Body of pancreas (tissue), 4 donors: ENCODE measurements at regions not wholly inside any gene's neighbourhood (a gene's known extent, or its start where the extent isn't known, plus 50 kb on each side); places are given as distances from the start of the nearest gene placed in this dataset.
"Not testable (repeated sequence)": the region's sequence is repeated elsewhere in the genome, so short reads cannot be mapped to it uniquely, and the experiment has no call there.

Experiments used
- ATAC-seq: fragments of 150-250 bp; one replicate; pipeline ENCODE4 v1.9.1; 2016
- DNase-seq, 4 donors: peaks; one replicate each; pipeline ENCODE4 v3.0.0-alpha.2; 2019
- H3K27ac ChIP-seq, 4 donors: fragments of 200-600 bp; sonication (generic); 1 replicate in 3 of 4; 2 replicates in 1 of 4; pipeline versions ENCODE4 v1.5.1 to v1.6.1; 2016 to 2019; ENCODE audit warnings: mild to moderate bottlenecking in 1 of 4, mixed read lengths in 1 of 4, moderate library complexity in 1 of 4
- H3K27me3 ChIP-seq, 2 donors: fragments of 200-600 bp; sonication (generic); one replicate each; pipeline ENCODE4 v1.6.0; 2016; ENCODE audit warnings: mild to moderate bottlenecking in 1 of 2
- H3K36me3 ChIP-seq, 2 donors: fragments of 200-600 bp; sonication (generic); replicated peaks in 1 of 2; 2 replicates each; pipeline ENCODE4 v1.5.1; 2016; ENCODE audit warnings: low read depth in 2 of 2; ENCODE audit not compliant: insufficient read depth in 1 of 2
- H3K4me1 ChIP-seq: fragments of 200-600 bp; sonication (generic); one replicate; pipeline ENCODE4 v1.6.0; 2016
- H3K4me3 ChIP-seq, 2 donors: fragments of 200-600 bp; sonication (generic); 1 replicate in 1 of 2; 2 replicates in 1 of 2; pipeline ENCODE4 v1.5.1; 2016 to 2019
- H3K9me3 ChIP-seq, 3 donors: fragments of 200-600 bp; sonication (generic); 1 replicate in 2 of 3; 2 replicates in 1 of 3; pipeline ENCODE4 v1.5.1; 2016
- WGBS, 2 donors: methylation state at CpG; one replicate each; pipeline ENCODE4 v1.1.5; 2017; 5-methylcytosine and 5-hydroxymethylcytosine counted together
- intact Hi-C: fragments of 100-400 bp; cut with DNase I; formaldehyde crosslinking; loops from one replicate; pipeline ENCODE4 v1.15.1; 2023

DNA sequence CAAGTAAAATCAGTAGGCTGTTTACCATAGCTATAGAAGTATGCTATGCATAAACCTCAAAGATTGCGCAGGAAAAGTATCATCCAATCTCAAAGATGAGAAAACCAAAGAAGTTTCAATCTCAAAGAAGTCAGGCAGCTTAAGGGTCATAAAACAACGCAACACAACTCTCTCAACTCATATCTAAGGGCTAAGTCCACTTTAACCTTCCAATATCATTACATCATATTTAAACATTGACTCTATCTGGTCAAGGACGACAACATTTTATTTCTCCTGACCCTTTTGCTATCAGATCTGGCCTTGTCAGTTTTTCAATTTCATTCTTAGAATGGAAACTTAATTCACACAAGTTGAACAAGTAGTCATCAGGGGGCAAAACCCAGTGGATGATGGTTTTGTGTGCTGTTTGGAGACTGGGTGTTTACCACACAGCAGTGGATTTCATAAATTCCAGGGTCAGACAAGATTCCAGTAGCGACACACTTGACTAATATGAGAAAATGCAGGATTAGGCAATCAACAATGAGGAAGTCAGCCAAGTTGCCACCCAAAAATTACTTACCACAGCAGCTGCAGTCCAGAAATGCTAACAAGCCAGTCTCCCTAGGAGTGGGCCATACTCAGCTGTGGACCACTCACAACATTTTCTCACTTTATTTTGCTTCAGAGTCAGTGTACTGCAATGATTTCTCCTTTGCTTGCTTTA, 108.7 kb upstream of the NBPF26 start:
- intact Hi-C loops, H3K4me1 ChIP-seq, DNase-seq, H3K27me3 ChIP-seq, H3K27ac ChIP-seq, H3K4me3 ChIP-seq, H3K36me3 ChIP-seq, H3K9me3 ChIP-seq: not testable (repeated sequence)
- no CpG with 5 or more reads among the region's 4 CpGs for WGBS, 2 donors
- ATAC-seq = peak; percentile 86

DNA sequence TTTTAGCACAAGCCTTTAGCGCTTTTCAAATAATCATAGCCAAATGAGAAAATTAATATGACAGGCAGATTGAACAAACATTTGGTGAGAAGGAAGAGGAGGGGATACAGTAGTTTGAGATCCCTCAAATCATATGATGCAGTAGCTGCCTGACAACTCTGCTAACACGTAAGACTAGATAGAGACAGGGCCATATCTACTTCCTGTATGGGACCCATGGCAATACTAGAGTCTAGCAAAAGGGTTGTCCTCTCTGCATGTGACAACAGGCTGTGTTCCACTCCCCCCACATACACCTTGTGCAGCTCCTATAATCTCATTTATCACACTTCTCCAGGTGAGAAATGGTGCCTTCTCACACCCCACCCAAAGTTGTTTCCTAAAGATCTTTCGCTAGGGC, 106.3 kb upstream of the NBPF26 start:
- DNase-seq, intact Hi-C loops, H3K27ac ChIP-seq, H3K27me3 ChIP-seq, H3K4me1 ChIP-seq, ATAC-seq, H3K4me3 ChIP-seq, H3K9me3 ChIP-seq, H3K36me3 ChIP-seq: not testable (repeated sequence)
- no CpG with 5 or more reads among the region's 3 CpGs for WGBS, 2 donors

DNA sequence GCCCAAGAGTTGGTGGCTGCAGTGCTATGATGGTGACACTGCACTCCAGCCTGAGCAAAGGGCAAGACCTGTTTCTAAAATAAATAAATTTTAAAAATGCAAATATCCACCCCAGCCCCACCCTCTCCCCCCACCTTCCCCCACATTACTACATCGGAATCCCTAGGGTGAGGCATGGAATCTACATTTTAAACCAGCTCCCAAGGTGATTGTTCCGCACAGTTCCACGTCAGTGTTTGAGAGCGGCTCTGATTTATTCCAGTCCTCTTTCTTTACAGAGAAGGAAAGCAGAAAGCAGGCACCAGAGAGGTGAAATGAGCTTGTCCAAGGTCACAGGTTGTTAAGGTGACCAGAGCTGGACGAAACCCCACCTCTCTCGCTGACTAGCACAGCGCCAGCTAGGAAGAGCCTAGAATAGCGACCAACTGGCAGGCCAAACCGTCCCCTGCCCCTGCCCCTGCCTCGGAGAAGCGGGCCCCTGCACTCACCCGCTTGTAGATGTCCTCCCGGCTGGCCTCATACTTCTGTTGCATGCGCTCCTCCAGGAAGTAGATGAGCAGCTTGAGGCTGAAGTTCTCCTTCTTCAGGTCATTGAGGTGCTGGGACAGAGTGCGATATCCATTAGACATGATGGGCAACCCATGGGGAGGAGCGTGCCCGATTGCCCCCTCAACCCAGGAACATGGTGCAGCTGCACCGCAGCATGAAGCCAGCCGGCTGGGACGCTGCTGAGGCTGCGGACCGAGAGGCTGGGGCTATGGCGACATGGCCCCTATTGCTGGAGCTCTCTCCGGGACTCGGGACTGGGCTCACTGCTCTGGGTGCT, 103.7 kb upstream of the NBPF26 start:
- intact Hi-C loops, H3K27me3 ChIP-seq, H3K36me3 ChIP-seq, H3K4me1 ChIP-seq, H3K27ac ChIP-seq, DNase-seq, H3K9me3 ChIP-seq, H3K4me3 ChIP-seq: not testable (repeated sequence)
- ATAC-seq = peak; percentile 28
- WGBS, 2 donors = no CpG with 5 or more reads among the region's 25 CpGs

- H3K27me3 ChIP-seq, intact Hi-C loops, DNase-seq, ATAC-seq, H3K4me1 ChIP-seq, H3K4me3 ChIP-seq, H3K36me3 ChIP-seq, H3K27ac ChIP-seq, H3K9me3 ChIP-seq: not testable (repeated sequence)
- no CpG with 5 or more reads among the region's 5 CpGs for WGBS, 2 donors
These were observed 103.1 kb upstream of the NBPF26 start for GRCh38 chr1:120620693-120620969.

GRCh38 chr1:120621278-120621677, 102.5 kb upstream of the NBPF26 start:
- H3K9me3 ChIP-seq, H3K27me3 ChIP-seq, H3K4me1 ChIP-seq, H3K27ac ChIP-seq, DNase-seq, ATAC-seq, intact Hi-C loops, H3K36me3 ChIP-seq, H3K4me3 ChIP-seq: not testable (repeated sequence)
- WGBS, 2 donors = no CpG with 5 or more reads among the region's 5 CpGs

- DNase-seq, H3K27ac ChIP-seq, H3K36me3 ChIP-seq, ATAC-seq, intact Hi-C loops, H3K4me1 ChIP-seq, H3K4me3 ChIP-seq, H3K9me3 ChIP-seq, H3K27me3 ChIP-seq: not testable (repeated sequence)
- no CpG with 5 or more reads among the region's 4 CpGs for WGBS, 2 donors
These were observed 100.2 kb upstream of the NBPF26 start for GRCh38 chr1:120623539-120623938.

GRCh38 chr1:120624565-120625064, 99.1 kb upstream of the NBPF26 start:
- ATAC-seq, H3K9me3 ChIP-seq, H3K4me1 ChIP-seq, H3K4me3 ChIP-seq, H3K36me3 ChIP-seq, H3K27me3 ChIP-seq, H3K27ac ChIP-seq, intact Hi-C loops, DNase-seq: not testable (repeated sequence)
- 65% methylated on average over 2 of the region's 5 CpGs; no CpG with 5 or more reads in 1 of the 2 donors for WGBS, 2 donors

GRCh38 chr1:120629832-120630455, 93.8 kb upstream of the NBPF26 start:
- H3K27ac ChIP-seq, H3K9me3 ChIP-seq, ATAC-seq, H3K36me3 ChIP-seq, H3K27me3 ChIP-seq, intact Hi-C loops, DNase-seq, H3K4me3 ChIP-seq, H3K4me1 ChIP-seq: not testable (repeated sequence)
- WGBS, 2 donors = no CpG with 5 or more reads among the region's 1 CpG

DNA sequence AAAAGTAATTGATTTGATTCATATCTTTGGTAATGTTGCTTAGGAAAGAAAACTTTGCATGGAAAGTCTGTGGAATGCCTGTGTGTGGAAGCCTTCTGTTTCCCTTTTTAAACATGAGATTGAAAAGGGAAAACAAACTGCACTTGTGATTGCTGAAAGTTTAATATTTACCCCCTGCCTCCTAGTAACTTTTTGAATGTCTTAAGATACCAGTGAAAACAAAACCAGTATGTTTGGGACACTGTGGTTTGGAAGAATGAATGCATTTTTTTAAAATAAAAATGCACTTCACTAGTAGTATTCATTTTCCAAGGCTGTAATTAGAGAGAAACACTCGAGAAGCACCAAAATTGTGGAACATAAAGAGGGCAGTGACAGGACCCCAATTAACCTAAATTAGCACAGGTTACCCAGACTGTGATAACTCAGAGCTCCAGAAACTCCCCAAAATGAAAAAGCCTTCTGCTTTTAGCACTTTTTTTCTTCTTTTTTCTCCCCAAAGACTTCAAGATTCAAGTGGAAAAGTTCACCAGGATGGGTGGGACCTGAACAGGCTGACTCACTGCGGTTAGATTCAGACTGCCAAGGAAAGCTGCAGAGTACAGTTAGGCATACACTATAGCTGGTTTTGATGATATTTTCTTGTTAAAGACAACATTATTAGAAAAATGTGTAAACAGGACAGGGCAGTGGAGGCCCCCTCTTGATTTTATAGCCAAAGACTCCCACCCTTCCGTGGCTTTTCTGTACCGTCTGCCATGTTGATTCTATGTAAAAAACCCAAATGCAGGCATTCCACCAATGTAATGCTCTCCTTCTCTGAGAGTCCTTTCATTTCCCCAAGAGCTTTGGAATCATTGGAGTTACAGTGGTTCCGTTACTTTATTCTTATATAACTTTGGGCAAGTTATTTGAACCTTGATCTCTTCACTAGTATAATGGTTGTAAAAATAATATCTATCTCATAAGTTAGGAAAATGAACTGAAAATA, 88.6 kb upstream of the NBPF26 start:
- H3K27me3 ChIP-seq, H3K4me1 ChIP-seq, H3K36me3 ChIP-seq, H3K9me3 ChIP-seq, intact Hi-C loops, H3K4me3 ChIP-seq, DNase-seq, ATAC-seq, H3K27ac ChIP-seq: not testable (repeated sequence)
- no CpG with 5 or more reads among the region's 5 CpGs for WGBS, 2 donors

DNA sequence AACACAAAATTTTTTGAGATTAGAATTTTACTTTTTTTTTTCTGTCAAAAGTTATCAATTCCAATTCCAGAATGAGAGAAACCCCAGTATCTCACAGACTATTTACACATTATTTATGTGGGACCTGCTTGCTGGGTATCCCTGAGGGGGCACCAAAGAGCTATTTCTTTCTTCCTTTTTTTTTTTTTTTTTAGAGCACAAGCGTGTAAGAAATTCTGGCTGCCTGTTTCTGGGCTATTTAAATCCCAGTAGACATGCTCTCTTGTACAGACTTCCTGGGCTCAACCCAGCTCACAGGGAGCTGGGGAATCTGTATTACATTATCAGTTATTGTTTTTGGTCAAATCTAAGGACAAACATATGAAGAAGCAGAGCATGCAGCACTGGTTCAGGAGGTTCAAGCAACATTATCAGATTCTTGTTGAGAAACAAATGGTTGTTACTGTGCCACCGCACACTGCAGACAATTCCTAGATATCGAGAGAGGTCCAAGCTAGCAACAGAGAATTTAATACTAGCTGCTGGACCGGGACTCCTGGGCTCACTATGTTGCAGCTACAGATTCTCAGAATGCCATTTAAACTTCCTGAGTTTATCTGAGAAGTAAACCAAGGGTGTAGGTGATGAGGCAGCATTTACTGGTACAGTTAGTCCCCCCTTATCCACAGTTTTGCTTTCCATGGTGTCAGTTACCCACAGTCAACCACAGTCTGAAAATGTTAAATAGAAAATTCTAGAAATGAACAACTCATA, 83.3 kb upstream of the NBPF26 start:
- WGBS, 2 donors = no CpG with 5 or more reads among the region's 4 CpGs
- intact Hi-C loops, ATAC-seq: not testable (repeated sequence)

More for the DNA sequence above, 83.3 kb upstream of the NBPF26 start:
- not testable (repeated sequence) for H3K4me1 ChIP-seq, H3K36me3 ChIP-seq, H3K4me3 ChIP-seq, H3K9me3 ChIP-seq, DNase-seq, H3K27ac ChIP-seq, H3K27me3 ChIP-seq
